Breast epithelium (tissue), 4 donors: ENCODE measurements at regions not wholly inside any gene's neighbourhood (a gene's known extent, or its start where the extent isn't known, plus 50 kb on each side); places are given as distances from the start of the nearest gene placed in this dataset.
"Not testable (repeated sequence)": the region's sequence is repeated elsewhere in the genome, so short reads cannot be mapped to it uniquely, and the experiment has no call there.

Experiments
- DNase-seq, 2 donors: peaks; one replicate each; pipeline ENCODE4 v3.0.0-alpha.2; 2019; ENCODE audit warnings: low spot score in 2 of 2
- H3K27ac ChIP-seq, 2 donors: fragments of 200-600 bp; sonication (generic) in 1 of 2; one replicate each; pipeline ENCODE4 v1.5.1; 2016 to 2019; ENCODE audit warnings: mild to moderate bottlenecking in 1 of 2
- H3K27me3 ChIP-seq, 2 donors: fragments of 200-600 bp; sonication (generic) in 1 of 2; one replicate each; pipeline versions ENCODE4 v1.5.1 to v1.6.0; 2017 to 2019; ENCODE audit warnings: control low read depth in 1 of 2, mild to moderate bottlenecking in 1 of 2
- H3K36me3 ChIP-seq: fragments of 200-600 bp; one replicate; pipeline ENCODE4 v1.5.1; 2019
- H3K4me1 ChIP-seq, 2 donors: fragments of 200-600 bp; sonication (generic); one replicate each; pipeline ENCODE4 v1.5.1; 2016 to 2019; ENCODE audit warnings: control low read depth in 1 of 2
- H3K4me3 ChIP-seq, 3 donors: fragments of 200-600 bp; sonication (generic); 1 replicate in 2 of 3; 2 replicates in 1 of 3; pipeline ENCODE4 v1.5.1; 2016 to 2019; ENCODE audit warnings: mild to moderate bottlenecking in 3 of 3, moderate library complexity in 2 of 3
- H3K9me3 ChIP-seq, 2 donors: fragments of 200-600 bp; sonication (generic) in 1 of 2; one replicate each; pipeline ENCODE4 v1.5.1; 2016 to 2019; ENCODE audit warnings: control low read depth in 1 of 2
- POLR2A ChIP-seq: fragments of 450-650 bp; IDR thresholded peaks from one replicate; pipeline ENCODE4 v1.6.1; 2016; ENCODE audit warnings: antibody characterized with exemption, mild to moderate bottlenecking, moderate library complexity
- POLR2AphosphoS5 ChIP-seq, 3 donors: sonication (generic); formaldehyde crosslinking; IDR thresholded peaks; one replicate each; pipeline ENCODE4 v1.6.1; 2017; ENCODE audit warnings: antibody characterized with exemption in 3 of 3
- intact Hi-C: fragments of 100-400 bp; cut with DNase I; formaldehyde crosslinking; loops from one replicate; pipeline ENCODE4 v1.15.1; 2023; ENCODE audit warnings: low total_unique reads
- TF ChIP-seq, protein P1 (sequence below), 3 donors: fragments of 450-650 bp; IDR thresholded peaks; one replicate each; pipeline ENCODE4 v1.5.1; 2016 to 2017; ENCODE audit warnings: antibody characterized with exemption in 3 of 3, mild to moderate bottlenecking in 3 of 3, moderate library complexity in 3 of 3

DNA sequence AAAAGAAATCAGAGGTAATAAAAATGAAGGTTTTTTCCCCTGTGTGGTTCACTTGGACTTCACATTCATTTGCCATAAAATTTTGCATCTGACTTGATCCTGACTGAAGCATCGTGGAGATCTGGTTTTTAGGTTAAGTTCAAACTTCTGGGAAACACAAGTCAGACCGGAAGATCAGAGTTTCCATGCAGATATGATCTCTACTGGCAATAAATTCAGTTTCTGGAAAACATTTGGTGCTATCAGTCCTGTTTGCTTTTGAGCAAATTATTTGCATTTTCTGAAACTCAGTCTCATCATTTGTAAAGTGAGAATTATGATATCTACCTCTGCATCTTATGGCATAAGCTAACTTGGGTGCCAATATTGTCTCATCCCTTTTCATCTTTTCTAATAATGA lies 81.3 kb upstream of the KCNMA1 start:
- H3K27me3 ChIP-seq, result no peaks in the 10 kb centered on the region
- H3K27ac ChIP-seq, result no peak overlapping the region
- no peak for DNase-seq
- TF ChIP-seq POLR2A (no peak), POLR2AphosphoS5 (IDR thresholded peaks at IDR 0.05) (no peak)
- TF ChIP-seq, protein P1, sequence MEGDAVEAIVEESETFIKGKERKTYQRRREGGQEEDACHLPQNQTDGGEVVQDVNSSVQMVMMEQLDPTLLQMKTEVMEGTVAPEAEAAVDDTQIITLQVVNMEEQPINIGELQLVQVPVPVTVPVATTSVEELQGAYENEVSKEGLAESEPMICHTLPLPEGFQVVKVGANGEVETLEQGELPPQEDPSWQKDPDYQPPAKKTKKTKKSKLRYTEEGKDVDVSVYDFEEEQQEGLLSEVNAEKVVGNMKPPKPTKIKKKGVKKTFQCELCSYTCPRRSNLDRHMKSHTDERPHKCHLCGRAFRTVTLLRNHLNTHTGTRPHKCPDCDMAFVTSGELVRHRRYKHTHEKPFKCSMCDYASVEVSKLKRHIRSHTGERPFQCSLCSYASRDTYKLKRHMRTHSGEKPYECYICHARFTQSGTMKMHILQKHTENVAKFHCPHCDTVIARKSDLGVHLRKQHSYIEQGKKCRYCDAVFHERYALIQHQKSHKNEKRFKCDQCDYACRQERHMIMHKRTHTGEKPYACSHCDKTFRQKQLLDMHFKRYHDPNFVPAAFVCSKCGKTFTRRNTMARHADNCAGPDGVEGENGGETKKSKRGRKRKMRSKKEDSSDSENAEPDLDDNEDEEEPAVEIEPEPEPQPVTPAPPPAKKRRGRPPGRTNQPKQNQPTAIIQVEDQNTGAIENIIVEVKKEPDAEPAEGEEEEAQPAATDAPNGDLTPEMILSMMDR (IDR thresholded peaks at IDR 0.05), result no peak
- H3K4me1 ChIP-seq, result no peaks in the 10 kb centered on the region
- intact Hi-C loops, result no loop called here
- no peaks in the 10 kb centered on the region for H3K36me3 ChIP-seq
- H3K9me3 ChIP-seq, result no peaks in the 10 kb centered on the region
- no peak overlapping the region for H3K4me3 ChIP-seq

- DNase-seq, H3K4me3 ChIP-seq, H3K4me1 ChIP-seq, H3K9me3 ChIP-seq, H3K27me3 ChIP-seq, H3K27ac ChIP-seq, H3K36me3 ChIP-seq, intact Hi-C loops: not testable (repeated sequence)
Measured at GRCh38 chr10:77718312-77718711, 80.7 kb upstream of the KCNMA1 start.

- TF ChIP-seq POLR2A (no peak), POLR2AphosphoS5 (IDR thresholded peaks at IDR 0.05) (no peak)
- TF ChIP-seq, protein P1 (IDR thresholded peaks at IDR 0.05), result no peak
- intact Hi-C loops, result no loop called here
- H3K9me3 ChIP-seq, result no peaks in the 10 kb centered on the region
- H3K27me3 ChIP-seq, result no peaks in the 10 kb centered on the region
- H3K27ac ChIP-seq, result no peak overlapping the region
- H3K4me3 ChIP-seq, result no peak overlapping the region
- no peaks in the 10 kb centered on the region for H3K4me1 ChIP-seq
- H3K36me3 ChIP-seq, result no peaks in the 10 kb centered on the region
- DNase-seq, result no peak
Measured at GRCh38 chr10:77717336-77717735, 79.7 kb upstream of the KCNMA1 start.

GRCh38 chr10:77716458-77717317 lies 79.1 kb upstream of the KCNMA1 start:
- no peaks in the 10 kb centered on the region for H3K4me1 ChIP-seq
- H3K9me3 ChIP-seq, result no peaks in the 10 kb centered on the region
- intact Hi-C loops, result no loop called here
- no peaks in the 10 kb centered on the region for H3K36me3 ChIP-seq
- TF ChIP-seq POLR2A (no peak), POLR2AphosphoS5 (IDR thresholded peaks at IDR 0.05) (no peak)
- TF ChIP-seq, protein P1 (IDR thresholded peaks at IDR 0.05), result no peak
- H3K4me3 ChIP-seq, result no peak overlapping the region
- H3K27me3 ChIP-seq, result no peaks in the 10 kb centered on the region
- DNase-seq, result no peak
- no peak overlapping the region for H3K27ac ChIP-seq

GRCh38 chr10:77715536-77715935 lies 77.9 kb upstream of the KCNMA1 start:
- DNase-seq, result no peak
- Histone ChIP-seq H3K36me3 (no peaks in the 10 kb centered on the region), H3K4me1 (no peaks in the 10 kb centered on the region), H3K27ac (no peak overlapping the region), H3K4me3 (no peak overlapping the region), H3K9me3 (no peaks in the 10 kb centered on the region), H3K27me3 (no peaks in the 10 kb centered on the region)
- intact Hi-C loops, result no loop called here
- TF ChIP-seq, protein P1 (IDR thresholded peaks at IDR 0.05), result no peak
- TF ChIP-seq POLR2AphosphoS5 (IDR thresholded peaks at IDR 0.05) (no peak), POLR2A (no peak)
